Kidney glomerular epithelial cell (primary cell): ENCODE measurements at regions not wholly inside any gene's neighbourhood (a gene's known extent, or its start where the extent isn't known, plus 50 kb on each side); places are given as distances from the start of the nearest gene placed in this dataset.

Source experiments
- DNase-seq: peaks from one replicate; lab custom pipeline; 2025; lab: John Stamatoyannopoulos, UW

- DNase-seq: no peak
Observed at GRCh38 chr4:26139310-26139924, 181.4 kb upstream of the RBPJ start.

- DNase-seq: peak; percentile 54
Observed at GRCh38 chr4:26140150-26140898, 180.5 kb upstream of the RBPJ start.

- no peak for DNase-seq
Observed at GRCh38 chr4:26141051-26141721, 179.6 kb upstream of the RBPJ start.

- DNase-seq: no peak
Observed at GRCh38 chr4:26141911-26142638, 178.7 kb upstream of the RBPJ start.

GRCh38 chr4:26144526-26145155 lies 176.2 kb upstream of the RBPJ start:
- no peak for DNase-seq

GRCh38 chr4:26145212-26145611 lies 175.6 kb upstream of the RBPJ start:
- DNase-seq: no peak

- DNase-seq: no peak
Observed at GRCh38 chr4:26148927-26149326, 171.9 kb upstream of the RBPJ start.

- no peak for DNase-seq
Observed at GRCh38 chr4:26150948-26151347, 169.9 kb upstream of the RBPJ start.

GRCh38 chr4:26151615-26152014 lies 169.2 kb upstream of the RBPJ start:
- DNase-seq: no peak

GRCh38 chr4:26152056-26152455 lies 168.8 kb upstream of the RBPJ start:
- DNase-seq: no peak

- DNase-seq: no peak
Observed at GRCh38 chr4:26157541-26157940, 163.3 kb upstream of the RBPJ start.

- no peak for DNase-seq
Observed at GRCh38 chr4:26160591-26160990, 160.2 kb upstream of the RBPJ start.

GRCh38 chr4:26161030-26161824 lies 159.6 kb upstream of the RBPJ start:
- no peak for DNase-seq

GRCh38 chr4:26162101-26162500 lies 158.7 kb upstream of the RBPJ start:
- no peak for DNase-seq

GRCh38 chr4:26163425-26164362 lies 157.1 kb upstream of the RBPJ start:
- DNase-seq: no peak

- no peak for DNase-seq
Observed at GRCh38 chr4:26171501-26171900, 149.3 kb upstream of the RBPJ start.

GRCh38 chr4:26171941-26172340 lies 148.9 kb upstream of the RBPJ start:
- no peak for DNase-seq

- DNase-seq: no peak
Observed at GRCh38 chr4:26173619-26174018, 147.2 kb upstream of the RBPJ start.

- no peak for DNase-seq
Observed at GRCh38 chr4:26174027-26174426, 146.8 kb upstream of the RBPJ start.
